ENCODE measurements at regions not wholly inside any gene's neighbourhood (a gene's known extent, or its start where the extent isn't known, plus 50 kb on each side); places are given as distances from the start of the nearest gene placed in this dataset.

GRCh38 chr4:182093935-182094334 lies 149.3 kb upstream of the TENM3 start:
- no peak overlapping the region for H2AK5ac ChIP-seq (ENCODE audit: low read depth, low read length)
- in situ Hi-C loops (cut with MboI; ENCODE audit: low sequenced_read_pairs): no loop called here
- H3K23ac ChIP-seq (ENCODE audit: low read depth, low read length): no peak overlapping the region
- H2AFZ ChIP-seq (replicated peaks; ENCODE audit: low read length, poor library complexity): no peak overlapping the region
- H3K36me3 ChIP-seq (ENCODE audit: control insufficient read depth, insufficient read depth, low read length): no peaks in the 10 kb centered on the region
- H3K4ac ChIP-seq (ENCODE audit: low read depth, low read length): no peak overlapping the region
- H4K20me1 ChIP-seq (ENCODE audit: insufficient read depth, low read length): no peaks in the 10 kb centered on the region
- H2BK15ac ChIP-seq (ENCODE audit: low read depth, low read length): no peak overlapping the region
- H4K8ac ChIP-seq (ENCODE audit: low read depth in 2 of 2, low read length in 2 of 2): no peak overlapping the region
- ATAC-seq (ENCODE audit: low read depth) (no peak), DNase-seq (no peak)
- no peaks in the 10 kb centered on the region for H3K9me3 ChIP-seq (ENCODE audit: control insufficient read depth, insufficient read depth, low read length)
- no peak overlapping the region for H2AK9ac ChIP-seq (replicated peaks; ENCODE audit: low read depth, low read length, poor library complexity)
- intact Hi-C loops (cut with micrococcal nuclease): no loop called here
- no peak overlapping the region for H3K56ac ChIP-seq (ENCODE audit: extremely low read depth, insufficient read depth, low read length)
- H3K4me2 ChIP-seq (ENCODE audit: low read depth, low read length): no peak overlapping the region
- no peak for TF ChIP-seq CEBPB (IDR thresholded peaks at IDR 0.05; ENCODE audit: low read depth, low read length)
- no peak for TF ChIP-seq CHD1 (IDR thresholded peaks at IDR 0.05; ENCODE audit: low read depth, low read length)
- no peak for TF ChIP-seq MAZ (IDR thresholded peaks at IDR 0.05; ENCODE audit: borderline replicate concordance, low read depth, low read length)
- TF ChIP-seq RAD21 (IDR thresholded peaks at IDR 0.05; ENCODE audit: low read length): no peak
- TF ChIP-seq RFX5 (IDR thresholded peaks at IDR 0.05; ENCODE audit: low read depth, low read length): no peak
- no peak for TF ChIP-seq ELK1 (IDR thresholded peaks at IDR 0.05; ENCODE audit: borderline replicate concordance, low read depth, low read length)
- TF ChIP-seq CTCF (conservative IDR thresholded peaks at IDR 0.05; ENCODE audit: low read depth, low read length): no peak
- no peak for TF ChIP-seq MXI1 (IDR thresholded peaks at IDR 0.05; ENCODE audit: borderline replicate concordance, low read depth, low read length)
- TF ChIP-seq MAFK (IDR thresholded peaks at IDR 0.05; ENCODE audit: low read depth, low read length): no peak
- TF ChIP-seq USF2 (IDR thresholded peaks at IDR 0.05; ENCODE audit: low read depth, low read length): no peak
- TF ChIP-seq RCOR1 (IDR thresholded peaks at IDR 0.05; ENCODE audit: insufficient replicate concordance, low read length): no peak
- no peak for TF ChIP-seq BHLHE40 (IDR thresholded peaks at IDR 0.05; ENCODE audit: low read depth, low read length)
- TF ChIP-seq NFE2L2 (IDR thresholded peaks at IDR 0.05; ENCODE audit: low read depth, low read length): no peak
- no peak for TF ChIP-seq POLR2A (IDR thresholded peaks at IDR 0.05; ENCODE audit: low read depth, low read length)
- TF ChIP-seq SMC3 (IDR thresholded peaks at IDR 0.05; ENCODE audit: low read depth, low read length): no peak
- TF ChIP-seq FOS (IDR thresholded peaks at IDR 0.05; ENCODE audit: low read depth, low read length): no peak
- no peaks in the 10 kb centered on the region for H3K9me1 ChIP-seq (ENCODE audit: insufficient read depth, low read length)
- no peaks in the 10 kb centered on the region for H3K79me1 ChIP-seq (ENCODE audit: low read depth in 1 of 2, low read length in 2 of 2)
- dilution Hi-C loops (cut with HindIII; ENCODE audit: low sequenced_read_pairs, unreplicated experiment): no loop called here
- ChIA-PET CTCF (no interaction called here), POLR2A (ENCODE audit: unreplicated experiment) (no interaction called here)
- BruUV-seq (replicated peaks): no TSS peak
- H3K9ac ChIP-seq (ENCODE audit: low read depth, low read length): no peak overlapping the region
- H4K5ac ChIP-seq (ENCODE audit: low read depth, low read length): no peak overlapping the region
- H2BK20ac ChIP-seq (ENCODE audit: low read depth, low read length): no peak overlapping the region
- H3K18ac ChIP-seq (ENCODE audit: low read depth, low read length): no peak overlapping the region
- no peaks in the 10 kb centered on the region; the same call in 1 of the 2 replicates for H3K4me1 ChIP-seq (ENCODE audit: control insufficient read depth, insufficient read depth, low read length)
- H2BK5ac ChIP-seq (ENCODE audit: low read depth, low read length, poor library complexity, severe bottlenecking): no peak overlapping the region
- no peak overlapping the region for H4K91ac ChIP-seq (ENCODE audit: insufficient read depth, low read depth, low read length)
- 100% methylated on average over 1 of the region's 3 CpGs; no CpG with 5 or more reads in 1 of the 2 experiments for WGBS, 2 experiments (ENCODE audit: extremely low coverage in 2 of 2, insufficient read length in 1 of 2)
- no peak overlapping the region for H3K4me3 ChIP-seq (ENCODE audit: insufficient read depth, low read depth, low read length)
- H2BK120ac ChIP-seq (ENCODE audit: low read depth, low read length): no peak overlapping the region
- H3K14ac ChIP-seq (replicated peaks; ENCODE audit: low read depth, low read length): no peak overlapping the region
- no peaks in the 10 kb centered on the region for H3K27me3 ChIP-seq (ENCODE audit: control insufficient read depth, insufficient read depth, low read length)
- H3K27ac ChIP-seq (ENCODE audit: insufficient read depth, low read length): no peak overlapping the region

All from IMR-90 (cell line).